HFF-Myc (cell line): ENCODE measurements at regions not wholly inside any gene's neighbourhood (a gene's known extent, or its start where the extent isn't known, plus 50 kb on each side); places are given as distances from the start of the nearest gene placed in this dataset.

Experiments
- DNase-seq: peaks from one replicate; pipeline ENCODE4 v3.0.0-alpha.2; 2011; ENCODE audit warnings: low read depth; ENCODE audit errors: extremely low read depth
- H3K4me3 ChIP-seq: replicated peaks from 2 replicates; pipeline ENCODE4 v1.5.1; 2011; ENCODE audit warnings: low read depth, mild to moderate bottlenecking, control low read depth, low read length
- CTCF ChIP-seq: IDR thresholded peaks from 2 replicates; pipeline ENCODE4 v1.5.1; 2012; ENCODE audit warnings: mild to moderate bottlenecking, low read depth, low read length, control low read depth; ENCODE audit errors: missing control alignments

GRCh38 chr9:105171589-105171988 is 72.9 kb upstream of the SLC44A1 start:
- H3K4me3 ChIP-seq = no peak overlapping the region
- DNase-seq = no peak
- no peak for TF ChIP-seq CTCF

GRCh38 chr9:105172436-105172835 is 72.0 kb upstream of the SLC44A1 start:
- TF ChIP-seq CTCF = no peak
- no peak for DNase-seq
- H3K4me3 ChIP-seq = no peak overlapping the region

DNA sequence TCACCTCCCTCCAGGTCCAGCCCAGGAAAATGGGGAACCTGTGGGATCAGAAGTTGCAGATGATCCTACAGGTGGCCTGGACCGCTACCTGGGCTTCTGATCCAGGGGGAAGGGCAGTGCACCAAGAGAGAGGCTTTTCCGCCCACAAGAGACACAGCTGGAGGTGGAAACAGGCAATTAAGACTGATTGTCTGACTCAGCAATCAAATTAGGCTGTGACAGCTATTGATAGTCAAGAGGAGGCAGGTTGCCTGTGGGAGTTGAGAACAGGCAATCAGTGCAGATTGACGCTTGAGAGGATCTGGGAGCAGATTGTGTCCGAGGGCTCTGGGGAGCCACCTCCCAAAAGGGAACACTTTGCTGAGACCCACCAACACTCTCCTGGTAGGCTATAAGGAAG is 71.1 kb upstream of the SLC44A1 start:
- no peak overlapping the region for H3K4me3 ChIP-seq
- no peak for TF ChIP-seq CTCF
- DNase-seq = no peak

GRCh38 chr9:105173826-105174225 is 70.6 kb upstream of the SLC44A1 start:
- no peak for DNase-seq
- H3K4me3 ChIP-seq = no peak overlapping the region
- no peak for TF ChIP-seq CTCF

DNA sequence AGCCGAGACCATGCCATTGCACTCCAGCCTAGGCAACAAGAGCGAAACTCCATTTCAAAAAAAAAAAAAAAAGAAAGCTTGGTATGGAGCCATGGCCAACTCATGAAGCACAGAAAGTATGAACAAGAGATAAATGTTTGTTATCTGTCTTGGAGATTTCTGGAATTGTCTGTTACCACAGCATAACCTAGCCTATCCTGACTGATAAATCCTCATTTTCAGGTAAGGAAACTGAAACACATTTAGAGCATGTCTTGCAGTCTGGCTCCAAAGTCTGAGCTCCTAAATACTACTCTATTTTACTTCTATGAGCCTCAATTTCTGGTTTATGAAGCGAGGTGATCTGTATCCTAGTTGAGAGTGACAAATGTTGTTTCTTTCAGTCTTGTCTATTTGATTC is 68.3 kb upstream of the SLC44A1 start:
- H3K4me3 ChIP-seq = no peak overlapping the region
- TF ChIP-seq CTCF = no peak
- DNase-seq = no peak

DNA sequence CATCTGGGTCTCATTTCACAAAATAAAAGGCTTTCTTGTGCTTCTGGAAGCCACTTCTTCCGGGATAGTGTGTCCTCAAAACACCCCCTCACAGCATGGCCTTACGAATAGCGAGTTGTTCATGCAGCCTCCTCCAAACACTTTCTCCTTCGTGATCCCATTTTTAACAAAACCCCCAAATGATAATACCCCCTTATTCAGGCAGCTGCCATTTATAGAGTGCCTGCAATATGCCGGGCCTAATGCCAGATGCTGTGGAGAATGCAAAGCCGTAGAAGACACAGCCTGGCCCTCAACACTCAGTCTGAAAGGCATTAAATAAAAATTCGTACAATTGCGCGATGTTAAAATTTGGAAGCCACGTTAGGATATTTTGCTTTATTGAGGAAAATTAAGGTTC is 66.4 kb upstream of the SLC44A1 start:
- DNase-seq = no peak
- H3K4me3 ChIP-seq = no peak overlapping the region
- TF ChIP-seq CTCF = no peak

DNA sequence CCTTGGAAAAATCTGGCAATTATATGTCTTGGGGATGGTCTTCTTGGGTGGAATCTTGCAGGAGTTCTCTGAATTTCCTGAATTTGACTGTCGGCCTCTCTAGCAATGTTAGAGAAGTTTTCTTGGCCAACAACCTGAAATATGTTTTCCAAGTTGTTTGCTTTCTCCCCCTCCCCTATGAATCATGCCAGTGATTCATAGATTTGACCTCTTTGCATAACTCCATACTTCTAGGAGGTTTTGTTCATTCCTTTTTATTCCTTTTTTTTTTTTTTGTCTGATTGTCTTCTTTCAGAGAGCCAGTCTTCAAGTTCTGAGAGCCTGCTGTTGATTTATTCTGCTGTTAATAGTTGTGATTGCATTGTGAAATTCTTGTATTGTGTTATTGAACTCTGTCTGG is 56.7 kb upstream of the SLC44A1 start:
- no peak for DNase-seq
- H3K4me3 ChIP-seq = no peak overlapping the region
- no peak for TF ChIP-seq CTCF
